ENCODE measurements at regions not wholly inside any gene's neighbourhood (a gene's known extent, or its start where the extent isn't known, plus 50 kb on each side); places are given as distances from the start of the nearest gene placed in this dataset.

GRCh38 chr5:60445427-60445826 is 254.5 kb downstream of the DEPDC1B start:
- no peaks in the 10 kb centered on the region for H3K27me3 Mint-ChIP-seq
- H3K4me1 ChIP-seq (ENCODE audit: control insufficient read depth in 2 of 2, insufficient read depth in 2 of 2, low read length in 2 of 2), result no peaks in the 10 kb centered on the region
- DNase-seq (no peak), ATAC-seq (ENCODE audit: low read depth) (no peak)
- no peaks in the 10 kb centered on the region for H3K9me3 Mint-ChIP-seq (ENCODE audit: insufficient read depth)
- no peaks in the 10 kb centered on the region for H3K9me3 ChIP-seq (ENCODE audit: control extremely low read depth in 1 of 3, control insufficient read depth in 2 of 3, insufficient read depth in 1 of 3, low read length in 2 of 3)
- H3K27me3 ChIP-seq (replicated peaks in 1 of 4; ENCODE audit: control extremely low read depth in 1 of 4, control insufficient read depth in 3 of 4, insufficient read depth in 4 of 4, low read length in 3 of 4), result no peaks in the 10 kb centered on the region
- H3K27ac Mint-ChIP-seq, result no peak overlapping the region
- ChIA-PET POLR2A (no interaction called here), CTCF (no interaction called here)
- no peak overlapping the region for H3K9ac ChIP-seq (ENCODE audit: low read length)
- no peak overlapping the region for H3K4me3 Mint-ChIP-seq
- no peaks in the 10 kb centered on the region for H3K36me3 ChIP-seq (replicated peaks in 1 of 2; ENCODE audit: control extremely low read depth in 1 of 2, control insufficient read depth in 1 of 2, extremely low read depth in 1 of 2, insufficient read depth in 2 of 2, low read length in 1 of 2)
- no peak overlapping the region for H3K4me2 ChIP-seq (replicated peaks; ENCODE audit: low read depth, low read length, poor library complexity, severe bottlenecking)
- H3K4me1 Mint-ChIP-seq, result no peaks in the 10 kb centered on the region
- H2AFZ ChIP-seq (ENCODE audit: insufficient read depth, low read depth, low read length, poor library complexity, severe bottlenecking), result no peak overlapping the region
- no peaks in the 10 kb centered on the region for H4K20me1 ChIP-seq (ENCODE audit: control insufficient read depth, insufficient read depth, low read length, poor library complexity, severe bottlenecking)
- no peak overlapping the region for H3K4me3 ChIP-seq (ENCODE audit: control extremely low read depth in 1 of 5, extremely low read depth in 1 of 5, insufficient read depth in 1 of 5, low read depth in 2 of 5, low read length in 4 of 5)
- H3K27ac ChIP-seq (ENCODE audit: low read length in 2 of 2), result no peak overlapping the region
- TF ChIP-seq CTCF (IDR thresholded peaks at IDR 0.05), result no peak
- TF ChIP-seq EZH2 (IDR thresholded peaks at IDR 0.05; ENCODE audit: borderline replicate concordance, insufficient read depth, low read depth, low read length, poor library complexity, severe bottlenecking), result no peak
- H3K79me2 ChIP-seq (ENCODE audit: control insufficient read depth, insufficient read depth, low read length), result no peaks in the 10 kb centered on the region
- intact Hi-C loops (cut with micrococcal nuclease), result no loop called here

GRCh38 chr5:60444661-60445360 is 255.2 kb downstream of the DEPDC1B start:
- Mint-ChIP-seq H3K27me3 (no peaks in the 10 kb centered on the region), H3K27ac (no peak overlapping the region), H3K4me1 (no peaks in the 10 kb centered on the region), H3K9me3 (ENCODE audit: insufficient read depth) (no peaks in the 10 kb centered on the region), H3K4me3 (no peak overlapping the region)
- no peaks in the 10 kb centered on the region for H3K36me3 ChIP-seq (replicated peaks in 1 of 2; ENCODE audit: control extremely low read depth in 1 of 2, control insufficient read depth in 1 of 2, extremely low read depth in 1 of 2, insufficient read depth in 2 of 2, low read length in 1 of 2)
- no peaks in the 10 kb centered on the region for H3K4me1 ChIP-seq (ENCODE audit: control insufficient read depth in 2 of 2, insufficient read depth in 2 of 2, low read length in 2 of 2)
- no peaks in the 10 kb centered on the region for H4K20me1 ChIP-seq (ENCODE audit: control insufficient read depth, insufficient read depth, low read length, poor library complexity, severe bottlenecking)
- no peak overlapping the region for H3K4me3 ChIP-seq (ENCODE audit: control extremely low read depth in 1 of 5, extremely low read depth in 1 of 5, insufficient read depth in 1 of 5, low read depth in 2 of 5, low read length in 4 of 5)
- no peaks in the 10 kb centered on the region for H3K27me3 ChIP-seq (replicated peaks in 1 of 4; ENCODE audit: control extremely low read depth in 1 of 4, control insufficient read depth in 3 of 4, insufficient read depth in 4 of 4, low read length in 3 of 4)
- ChIA-PET POLR2A (no interaction called here), CTCF (no interaction called here)
- H3K9ac ChIP-seq (ENCODE audit: low read length), result no peak overlapping the region
- no peak overlapping the region for H2AFZ ChIP-seq (ENCODE audit: insufficient read depth, low read depth, low read length, poor library complexity, severe bottlenecking)
- no peak for TF ChIP-seq CTCF (IDR thresholded peaks at IDR 0.05)
- TF ChIP-seq EZH2 (IDR thresholded peaks at IDR 0.05; ENCODE audit: borderline replicate concordance, insufficient read depth, low read depth, low read length, poor library complexity, severe bottlenecking), result no peak
- no peaks in the 10 kb centered on the region for H3K79me2 ChIP-seq (ENCODE audit: control insufficient read depth, insufficient read depth, low read length)
- WGBS (ENCODE audit: insufficient coverage), result 100% methylated on average over 2 of the region's 5 CpGs
- no peaks in the 10 kb centered on the region for H3K9me3 ChIP-seq (ENCODE audit: control extremely low read depth in 1 of 3, control insufficient read depth in 2 of 3, insufficient read depth in 1 of 3, low read length in 2 of 3)
- H3K27ac ChIP-seq (ENCODE audit: low read length in 2 of 2), result no peak overlapping the region
- DNase-seq (no peak), ATAC-seq (ENCODE audit: low read depth) (no peak)
- intact Hi-C loops (cut with micrococcal nuclease), result no loop called here
- H3K4me2 ChIP-seq (replicated peaks; ENCODE audit: low read depth, low read length, poor library complexity, severe bottlenecking), result no peak overlapping the region
